ENCODE measurements at regions not wholly inside any gene's neighbourhood (a gene's known extent, or its start where the extent isn't known, plus 50 kb on each side); places are given as distances from the start of the nearest gene placed in this dataset.

GRCh38 chr2:126172631-126173184 lies 483.2 kb upstream of the GYPC start:
- Histone ChIP-seq H3K4me1 (no peaks in the 10 kb centered on the region), H3K27ac (no peak overlapping the region), H3K4me3 (no peak overlapping the region), H3K36me3 (no peaks in the 10 kb centered on the region), H3K27me3 (no peaks in the 10 kb centered on the region), H3K9me3 (no peaks in the 10 kb centered on the region)
- 71 to 81% (median 80%) methylated on average over 6 of the region's 6 CpGs for WGBS, 5 donors
- no peak for DNase-seq
- intact Hi-C loops (cut with DNase I; ENCODE audit: low total_unique reads), result no loop called here
- no peak for TF ChIP-seq POLR2AphosphoS5 (IDR thresholded peaks at IDR 0.05)
- TF ChIP-seq EP300 (IDR thresholded peaks at IDR 0.05), result no peak
- no peak for TF ChIP-seq POLR2A (IDR thresholded peaks at IDR 0.05)
- no peak for TF ChIP-seq CTCF (IDR thresholded peaks at IDR 0.05)

DNA sequence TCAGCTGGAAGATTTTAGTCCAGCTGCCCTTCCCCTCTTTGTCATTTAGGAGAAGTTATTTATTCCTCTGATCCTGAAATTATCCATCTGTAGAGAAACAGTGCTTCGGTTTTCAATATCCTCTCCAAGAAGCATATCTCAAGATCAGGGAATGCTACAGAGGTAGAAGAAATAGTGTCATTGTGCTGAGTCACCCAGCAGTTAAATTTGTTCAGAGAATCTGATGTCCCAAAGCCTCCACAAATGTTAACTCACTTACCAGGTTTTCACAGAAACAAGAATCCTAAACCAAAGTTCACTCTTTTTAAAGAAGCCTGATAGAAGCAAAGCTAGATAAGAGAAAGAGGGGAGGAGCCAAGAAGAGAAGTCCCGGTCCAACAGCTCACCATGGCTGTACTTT lies 480.7 kb upstream of the GYPC start:
- Histone ChIP-seq H3K36me3 (no peaks in the 10 kb centered on the region), H3K4me1 (no peaks in the 10 kb centered on the region), H3K27ac (no peak overlapping the region), H3K27me3 (no peaks in the 10 kb centered on the region), H3K4me3 (no peak overlapping the region), H3K9me3 (no peaks in the 10 kb centered on the region)
- whole genome bisulfite sequencing, 5 donors, result 41 to 58% (median 49%) methylated on average over 2 of the region's 2 CpGs
- intact Hi-C loops (cut with DNase I; ENCODE audit: low total_unique reads), result no loop called here
- DNase-seq, result no peak
- no peak for TF ChIP-seq POLR2A (IDR thresholded peaks at IDR 0.05)
- TF ChIP-seq EP300 (IDR thresholded peaks at IDR 0.05), result no peak
- TF ChIP-seq CTCF (IDR thresholded peaks at IDR 0.05), result no peak
- no peak for TF ChIP-seq POLR2AphosphoS5 (IDR thresholded peaks at IDR 0.05)

GRCh38 chr2:126177479-126177878 lies 478.5 kb upstream of the GYPC start:
- no peak for DNase-seq
- no peak for TF ChIP-seq CTCF (IDR thresholded peaks at IDR 0.05)
- TF ChIP-seq EP300 (IDR thresholded peaks at IDR 0.05), result no peak
- TF ChIP-seq POLR2AphosphoS5 (IDR thresholded peaks at IDR 0.05), result no peak
- TF ChIP-seq POLR2A (IDR thresholded peaks at IDR 0.05), result no peak
- H3K4me3 ChIP-seq, result no peak overlapping the region
- H3K9me3 ChIP-seq, result no peaks in the 10 kb centered on the region
- intact Hi-C loops (cut with DNase I; ENCODE audit: low total_unique reads), result no loop called here
- H3K27ac ChIP-seq, result no peak overlapping the region
- H3K4me1 ChIP-seq, result no peaks in the 10 kb centered on the region
- H3K36me3 ChIP-seq, result no peaks in the 10 kb centered on the region
- 91 to 95% (median 92%) methylated on average over 2 of the region's 2 CpGs for WGBS, 5 donors
- no peaks in the 10 kb centered on the region for H3K27me3 ChIP-seq

DNA sequence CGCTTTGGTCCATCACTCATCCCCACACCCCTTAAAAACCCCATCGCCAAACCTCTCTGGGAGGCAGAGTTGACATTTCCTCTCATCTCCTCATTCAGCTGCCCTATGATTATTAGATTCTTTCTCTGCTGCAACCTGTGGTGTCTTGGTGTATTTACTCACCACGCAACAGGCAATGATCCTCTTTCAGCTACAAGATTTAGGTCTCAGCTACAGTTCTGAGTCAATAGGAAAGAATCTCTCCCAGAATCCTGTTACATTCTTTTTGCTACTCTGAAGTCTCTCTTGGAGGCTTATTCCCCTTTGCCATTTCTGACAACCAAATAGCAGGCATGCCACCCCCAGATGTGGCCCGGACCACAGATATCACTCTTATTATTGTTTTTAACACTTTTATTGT lies 468.3 kb upstream of the GYPC start:
- no peak for DNase-seq
- Histone ChIP-seq H3K27me3 (no peaks in the 10 kb centered on the region), H3K36me3 (no peaks in the 10 kb centered on the region), H3K4me1 (no peaks in the 10 kb centered on the region), H3K27ac (no peak overlapping the region), H3K4me3 (no peak overlapping the region), H3K9me3 (peaks cover 0 to 10% (median 2%) of the 10 kb centered on the region in 4 donors)
- intact Hi-C loops (cut with DNase I; ENCODE audit: low total_unique reads), result no loop called here
- TF ChIP-seq POLR2A (IDR thresholded peaks at IDR 0.05) (no peak), EP300 (IDR thresholded peaks at IDR 0.05) (no peak), POLR2AphosphoS5 (IDR thresholded peaks at IDR 0.05) (no peak), CTCF (IDR thresholded peaks at IDR 0.05) (no peak)
- WGBS, 5 donors, result 70 to 81% (median 78%) methylated on average over 4 of the region's 4 CpGs

Data from stomach (tissue), 8 donors.